Lung (tissue), 11 donors: ENCODE measurements at regions not wholly inside any gene's neighbourhood (a gene's known extent, or its start where the extent isn't known, plus 50 kb on each side); places are given as distances from the start of the nearest gene placed in this dataset.

Experiments used
- ATAC-seq: fragments of 200-7000 bp; cut with Tn5 transposase; one replicate; pipeline ENCODE4 v1.9.1; 2020; ENCODE audit warnings: moderate number of reproducible peaks; ENCODE audit not compliant: insufficient read depth, low FRiP score
- DNase-seq, 3 donors: peaks; one replicate each; pipeline ENCODE4 v3.0.0-alpha.2; 2013 to 2017
- H3K27ac ChIP-seq, 2 donors: one replicate each; pipeline ENCODE4 v1.5.1; 2013; ENCODE audit warnings: mild to moderate bottlenecking in 2 of 2, moderate library complexity in 2 of 2, control low read depth in 1 of 2, inconsistent platforms in 1 of 2, low read depth in 1 of 2, low read length in 1 of 2
- H3K27me3 ChIP-seq, 3 donors: one replicate each; pipeline ENCODE4 v1.5.1; 2013; ENCODE audit warnings: low read length in 2 of 3; ENCODE audit not compliant: control insufficient read depth in 3 of 3, insufficient read depth in 3 of 3
- H3K36me3 ChIP-seq, 4 donors: one replicate each; pipeline ENCODE4 v1.5.1; 2013; ENCODE audit warnings: low read length in 4 of 4, mild to moderate bottlenecking in 1 of 4, moderate library complexity in 1 of 4; ENCODE audit not compliant: control insufficient read depth in 4 of 4, insufficient read depth in 4 of 4
- H3K4me1 ChIP-seq, 5 donors: one replicate each; pipeline ENCODE4 v1.5.1; 2013; ENCODE audit warnings: low read length in 5 of 5, mild to moderate bottlenecking in 2 of 5, moderate library complexity in 1 of 5; ENCODE audit not compliant: control insufficient read depth in 5 of 5, insufficient read depth in 5 of 5
- H3K4me3 ChIP-seq: one replicate; pipeline ENCODE4 v1.5.1; 2013; ENCODE audit warnings: mild to moderate bottlenecking, control low read depth, moderate library complexity
- H3K9ac ChIP-seq, 2 donors: one replicate each; pipeline ENCODE4 v1.5.1; 2013; ENCODE audit warnings: low read length in 2 of 2, control low read depth in 1 of 2; ENCODE audit not compliant: insufficient read depth in 1 of 2
- H3K9me3 ChIP-seq, 4 donors: one replicate each; pipeline ENCODE4 v1.5.1; 2013; ENCODE audit warnings: low read length in 3 of 4, mild to moderate bottlenecking in 1 of 4, moderate library complexity in 1 of 4; ENCODE audit not compliant: control insufficient read depth in 4 of 4, insufficient read depth in 3 of 4
- WGBS, 2 donors: extraction: QIAGEN DNeasy Blood & Tissue Kit; methylation state at CpG; one replicate each; pipeline ENCODE4 v1.1.7; 2013; 5-methylcytosine and 5-hydroxymethylcytosine counted together
- TF ChIP-seq, protein P1 (sequence below): IDR thresholded peaks from 2 replicates; pipeline ENCODE4 v1.5.1; 2012; ENCODE audit warnings: mild to moderate bottlenecking; ENCODE audit errors: control extremely low read depth, extremely low read depth
- donor health status: control.
- donor health status: control.
- donor health status: Bipolar disorder and iron deficiency.
- donor health status: healthy.
- donor health status: DM: yes; HTN: yes; CAD: no.

DNA sequence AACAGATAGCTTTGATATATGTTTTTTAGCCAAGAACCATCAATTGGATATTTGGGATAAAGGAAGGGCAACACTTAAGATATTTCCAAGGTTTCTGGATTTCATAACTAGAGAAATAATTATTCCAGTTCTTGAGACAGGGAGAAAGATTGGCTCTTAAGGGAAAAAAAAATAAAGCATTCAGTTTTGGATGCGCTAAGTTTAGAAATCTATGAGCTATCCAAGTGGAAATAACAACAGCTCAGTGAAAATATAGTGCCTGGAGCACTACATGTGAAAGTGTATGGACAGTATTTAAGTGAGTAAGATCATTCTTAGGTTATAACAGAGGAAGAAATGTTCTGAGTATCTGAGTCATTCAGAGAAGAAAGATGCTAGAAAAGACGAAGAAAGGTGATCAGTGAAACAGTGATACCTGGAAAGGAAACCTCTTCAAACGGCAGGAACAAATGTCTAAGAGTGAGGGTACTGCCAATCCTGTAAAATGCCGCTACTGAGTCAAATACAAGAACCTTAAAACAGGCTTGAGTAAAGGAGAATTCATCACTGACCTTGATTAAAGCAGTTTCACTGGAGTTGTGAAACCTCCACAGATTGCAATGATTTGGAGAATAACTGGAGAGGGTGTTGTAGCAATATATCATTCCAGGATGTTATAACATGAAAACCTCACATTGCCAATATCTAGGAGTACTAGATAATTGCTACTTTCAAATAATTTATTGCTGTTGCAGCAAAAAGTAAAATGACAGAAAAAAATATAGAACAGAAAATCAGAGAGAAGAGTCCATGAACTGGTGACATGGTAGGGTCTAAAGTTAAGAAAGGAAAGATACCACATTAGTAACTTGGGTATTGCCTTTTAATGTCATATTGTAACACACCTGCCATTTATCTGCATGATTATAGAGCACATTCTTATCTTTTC lies 482.1 kb upstream of the RGS18 start:
- H3K27ac ChIP-seq: no peak overlapping the region
- TF ChIP-seq, protein P1, sequence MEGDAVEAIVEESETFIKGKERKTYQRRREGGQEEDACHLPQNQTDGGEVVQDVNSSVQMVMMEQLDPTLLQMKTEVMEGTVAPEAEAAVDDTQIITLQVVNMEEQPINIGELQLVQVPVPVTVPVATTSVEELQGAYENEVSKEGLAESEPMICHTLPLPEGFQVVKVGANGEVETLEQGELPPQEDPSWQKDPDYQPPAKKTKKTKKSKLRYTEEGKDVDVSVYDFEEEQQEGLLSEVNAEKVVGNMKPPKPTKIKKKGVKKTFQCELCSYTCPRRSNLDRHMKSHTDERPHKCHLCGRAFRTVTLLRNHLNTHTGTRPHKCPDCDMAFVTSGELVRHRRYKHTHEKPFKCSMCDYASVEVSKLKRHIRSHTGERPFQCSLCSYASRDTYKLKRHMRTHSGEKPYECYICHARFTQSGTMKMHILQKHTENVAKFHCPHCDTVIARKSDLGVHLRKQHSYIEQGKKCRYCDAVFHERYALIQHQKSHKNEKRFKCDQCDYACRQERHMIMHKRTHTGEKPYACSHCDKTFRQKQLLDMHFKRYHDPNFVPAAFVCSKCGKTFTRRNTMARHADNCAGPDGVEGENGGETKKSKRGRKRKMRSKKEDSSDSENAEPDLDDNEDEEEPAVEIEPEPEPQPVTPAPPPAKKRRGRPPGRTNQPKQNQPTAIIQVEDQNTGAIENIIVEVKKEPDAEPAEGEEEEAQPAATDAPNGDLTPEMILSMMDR: no peak
- no peak overlapping the region for H3K9ac ChIP-seq
- no peaks in the 10 kb centered on the region for H3K9me3 ChIP-seq
- H3K36me3 ChIP-seq: no peaks in the 10 kb centered on the region
- peaks cover 0 to 8% (median 5%) of the 10 kb centered on the region in 5 donors for H3K4me1 ChIP-seq
- ATAC-seq (no peak), DNase-seq (no peak)
- H3K4me3 ChIP-seq: no peak overlapping the region
- no peaks in the 10 kb centered on the region for H3K27me3 ChIP-seq
- 76 to 78% methylated on average over 4 of the region's 4 CpGs for WGBS, 2 donors

DNA sequence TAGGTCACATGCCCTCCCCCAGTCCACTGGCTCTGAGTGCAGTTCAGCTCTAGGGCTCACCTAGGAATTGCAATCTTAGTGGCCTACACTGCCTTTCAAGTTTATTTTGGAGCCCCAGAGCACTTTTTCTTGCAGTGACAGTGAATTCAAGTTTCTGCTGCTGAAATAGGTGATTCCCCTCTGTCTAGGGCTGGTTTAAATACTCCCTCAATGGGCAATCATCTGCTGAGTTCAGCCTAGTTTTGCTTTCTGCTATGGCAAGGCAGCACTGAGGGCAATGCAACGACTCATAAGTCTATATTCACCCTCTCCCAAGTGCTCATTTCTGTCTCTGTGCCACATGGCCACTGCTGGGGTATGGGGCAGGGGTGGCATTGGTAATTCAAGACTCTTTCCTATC lies 472.6 kb upstream of the RGS18 start:
- Histone ChIP-seq H3K27ac (no peak overlapping the region), H3K9me3 (peaks cover 0 to 3% (median 0%) of the 10 kb centered on the region in 4 donors), H3K9ac (no peak overlapping the region), H3K4me3 (no peak overlapping the region), H3K4me1 (no peaks in the 10 kb centered on the region), H3K27me3 (no peaks in the 10 kb centered on the region), H3K36me3 (no peaks in the 10 kb centered on the region)
- 61 to 63% methylated on average over 1 of the region's 1 CpG for WGBS, 2 donors
- DNase-seq: no peak
- no peak for ATAC-seq
- TF ChIP-seq, protein P1: no peak

DNA sequence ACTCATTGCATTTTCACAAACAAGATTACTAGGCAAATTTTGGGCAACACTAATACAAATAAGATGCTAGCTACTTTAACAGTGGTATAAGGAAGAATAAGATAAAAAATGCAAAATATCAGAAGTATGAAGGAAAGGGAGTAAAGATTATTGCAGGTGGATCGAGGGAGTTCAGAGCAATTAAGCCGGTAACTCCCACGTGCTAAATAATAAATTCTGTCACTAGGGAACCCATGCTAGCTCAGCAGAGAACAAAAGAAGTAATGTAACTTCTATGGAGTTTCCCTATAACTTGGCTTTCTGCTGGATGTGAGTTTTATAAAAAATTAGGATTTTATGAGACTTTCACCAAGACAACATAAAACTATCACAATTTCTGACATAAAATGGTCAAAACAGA lies 470.5 kb upstream of the RGS18 start:
- H3K27me3 ChIP-seq: no peaks in the 10 kb centered on the region
- no peaks in the 10 kb centered on the region for H3K4me1 ChIP-seq
- H3K9me3 ChIP-seq: no peaks in the 10 kb centered on the region
- no peaks in the 10 kb centered on the region for H3K36me3 ChIP-seq
- TF ChIP-seq, protein P1: no peak
- H3K9ac ChIP-seq: no peak overlapping the region
- H3K4me3 ChIP-seq: no peak overlapping the region
- DNase-seq (no peak), ATAC-seq (no peak)
- WGBS, 2 donors: 62 to 88% methylated on average over 3 of the region's 3 CpGs
- H3K27ac ChIP-seq: no peak overlapping the region
